SW480 (cell line): ENCODE measurements at regions not wholly inside any gene's neighbourhood (a gene's known extent, or its start where the extent isn't known, plus 50 kb on each side); places are given as distances from the start of the nearest gene placed in this dataset.

Experiments
- DNase-seq: peaks from one replicate; pipeline ENCODE4 v3.0.0-alpha.2; 2016; ENCODE audit warnings: low spot score

GRCh38 chr5:30734118-30734517 is 459.4 kb upstream of the CDH6 start:
- DNase-seq, result no peak

- no peak for DNase-seq
Measured at GRCh38 chr5:30725073-30725472, 468.4 kb upstream of the CDH6 start.

GRCh38 chr5:30698217-30698616 is 495.3 kb upstream of the CDH6 start:
- no peak for DNase-seq

- no peak for DNase-seq
Measured at GRCh38 chr5:30693326-30693725, 500.2 kb upstream of the CDH6 start.

- DNase-seq, result no peak
Measured at GRCh38 chr5:30690931-30691330, 502.6 kb upstream of the CDH6 start.

GRCh38 chr5:30687461-30687860 is 506.0 kb upstream of the CDH6 start:
- no peak for DNase-seq

GRCh38 chr5:30686530-30686929 is 507.0 kb upstream of the CDH6 start:
- no peak for DNase-seq

- DNase-seq, result no peak
Measured at GRCh38 chr5:30676223-30676840, 517.2 kb upstream of the CDH6 start.

- no peak for DNase-seq
Measured at GRCh38 chr5:30667293-30667692, 526.2 kb upstream of the CDH6 start.

- no peak for DNase-seq
Measured at GRCh38 chr5:30663536-30663935, 530.0 kb upstream of the CDH6 start.

GRCh38 chr5:30662373-30662772 is 531.1 kb upstream of the CDH6 start:
- DNase-seq, result no peak

GRCh38 chr5:30661730-30662129 is 531.8 kb upstream of the CDH6 start:
- no peak for DNase-seq

GRCh38 chr5:30659417-30659816 is 534.1 kb upstream of the CDH6 start:
- DNase-seq, result no peak

- no peak for DNase-seq
Measured at GRCh38 chr5:30650311-30650710, 543.2 kb upstream of the CDH6 start.

- DNase-seq, result no peak
Measured at GRCh38 chr5:30638899-30639298, 554.6 kb upstream of the CDH6 start.

- DNase-seq, result no peak
Measured at GRCh38 chr5:30627945-30628344, 565.5 kb upstream of the CDH6 start.

GRCh38 chr5:30626557-30626956 is 566.9 kb upstream of the CDH6 start:
- no peak for DNase-seq

- DNase-seq, result no peak
Measured at GRCh38 chr5:30620481-30621085, 572.9 kb upstream of the CDH6 start.

GRCh38 chr5:30608501-30608900 is 585.0 kb upstream of the CDH6 start:
- no peak for DNase-seq

GRCh38 chr5:30607301-30607894 is 586.1 kb upstream of the CDH6 start:
- no peak for DNase-seq

GRCh38 chr5:30605693-30606268 is 587.7 kb upstream of the CDH6 start:
- DNase-seq, result no peak

- no peak for DNase-seq
Measured at GRCh38 chr5:30604648-30605262, 588.7 kb upstream of the CDH6 start.

GRCh38 chr5:30600892-30601291 is 592.6 kb upstream of the CDH6 start:
- DNase-seq, result no peak
